Hematopoietic multipotent progenitor cell treated with erythropoietin and hydrocortisone succinate and interleukin-3 and kit ligand, for 8 days (in vitro differentiated cells): ENCODE measurements at regions not wholly inside any gene's neighbourhood (a gene's known extent, or its start where the extent isn't known, plus 50 kb on each side); places are given as distances from the start of the nearest gene placed in this dataset.
A peak's percentile ranks its signal among the peaks of the same experiment; 100 is the strongest.

Experiments
- DNase-seq: peaks from one replicate; pipeline ENCODE4 v3.0.0-alpha.2; 2015

DNA sequence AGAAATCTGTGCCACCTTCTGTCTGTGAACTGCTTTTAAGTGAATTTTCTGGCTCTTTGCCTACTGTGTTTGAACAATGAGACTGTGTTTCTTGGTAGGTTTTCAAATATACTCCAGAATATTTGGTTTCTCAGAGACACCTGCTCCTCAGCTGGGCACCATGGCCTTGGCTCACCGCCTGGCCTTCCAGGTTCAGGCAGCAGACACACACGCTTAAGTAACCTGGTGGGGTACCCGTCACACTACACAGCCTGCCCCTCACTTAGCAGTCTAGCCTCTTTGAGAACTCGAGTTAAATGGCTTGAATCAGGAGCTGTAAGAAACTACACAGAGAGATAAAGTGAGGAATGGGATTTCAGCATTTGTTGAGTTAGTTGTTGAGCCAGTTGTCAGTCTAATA, 530.5 kb downstream of the MTRR start:
- DNase-seq = no peak

GRCh38 chr5:8408258-8408657, 539.3 kb downstream of the MTRR start:
- DNase-seq = no peak

GRCh38 chr5:8410618-8411017, 541.7 kb downstream of the MTRR start:
- DNase-seq = no peak

DNA sequence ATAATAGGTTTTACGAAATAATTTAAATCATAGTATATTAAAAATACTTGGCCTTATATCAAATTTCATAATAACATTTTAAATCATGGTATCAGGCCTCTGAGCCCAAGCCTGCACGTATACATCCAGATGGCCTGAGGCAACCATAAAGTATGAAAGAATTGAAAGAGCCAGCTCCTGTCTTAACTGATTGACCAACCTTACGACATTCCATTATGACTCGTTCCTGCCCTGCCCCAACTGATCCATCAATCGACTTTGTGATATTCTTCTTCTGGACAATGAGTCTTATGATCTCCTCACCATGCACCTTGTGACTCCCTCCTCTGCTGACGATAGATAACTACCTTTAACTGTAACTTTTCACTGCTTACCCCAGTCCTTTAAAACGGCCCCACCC, 545.0 kb downstream of the MTRR start:
- DNase-seq = no peak

DNA sequence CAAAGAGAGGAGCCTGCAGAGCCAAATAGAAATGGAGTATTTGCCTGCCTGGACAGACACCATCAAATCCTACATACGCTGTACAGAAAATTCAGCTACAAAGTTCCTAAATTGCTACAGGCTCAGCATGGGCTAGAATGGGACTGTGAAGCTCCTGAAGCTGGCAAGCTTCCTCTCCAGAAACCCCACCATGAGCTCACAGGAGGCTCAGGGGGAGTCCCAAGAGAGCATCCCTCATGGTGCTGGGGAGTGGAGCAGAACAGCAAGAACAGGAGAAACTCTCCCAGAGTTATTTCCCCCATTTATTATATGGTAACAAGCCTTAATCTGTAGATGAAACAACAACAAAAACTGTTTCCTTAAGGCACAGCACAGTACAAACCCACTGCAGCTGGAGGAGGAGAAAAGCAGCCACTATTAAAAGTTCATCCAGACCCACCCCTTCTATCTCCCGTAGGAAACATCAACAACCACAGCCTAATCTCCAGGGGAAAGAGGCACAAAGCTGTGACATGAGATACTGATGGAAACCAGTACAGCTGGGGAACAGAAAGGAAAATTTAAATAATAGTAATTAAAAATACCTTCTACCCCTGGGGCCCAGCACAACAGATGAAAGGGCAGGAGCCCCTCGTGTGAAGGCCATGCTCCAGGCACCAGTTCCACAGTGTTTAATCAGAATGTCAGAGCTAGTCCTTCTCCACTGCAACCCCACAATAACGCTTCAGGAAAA, 548.5 kb downstream of the MTRR start:
- no peak for DNase-seq

DNA sequence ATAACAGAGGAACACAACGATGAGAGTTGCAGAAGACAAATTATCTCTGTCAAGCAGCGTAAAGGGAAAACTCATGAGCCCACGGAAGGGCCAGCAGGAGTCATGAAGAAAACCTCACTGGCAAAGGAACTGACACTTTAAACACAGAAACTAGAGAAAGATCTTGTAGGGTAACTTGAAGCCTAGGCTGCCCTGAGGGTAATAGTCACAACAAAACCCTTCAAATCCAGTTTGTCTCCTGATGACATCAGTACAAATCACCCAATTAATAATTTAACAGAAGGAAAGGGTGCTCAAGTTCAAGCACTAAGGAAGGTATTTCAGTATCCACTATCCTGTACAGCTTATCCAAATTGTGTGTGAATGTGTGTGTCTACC, 549.1 kb downstream of the MTRR start:
- no peak for DNase-seq

DNA sequence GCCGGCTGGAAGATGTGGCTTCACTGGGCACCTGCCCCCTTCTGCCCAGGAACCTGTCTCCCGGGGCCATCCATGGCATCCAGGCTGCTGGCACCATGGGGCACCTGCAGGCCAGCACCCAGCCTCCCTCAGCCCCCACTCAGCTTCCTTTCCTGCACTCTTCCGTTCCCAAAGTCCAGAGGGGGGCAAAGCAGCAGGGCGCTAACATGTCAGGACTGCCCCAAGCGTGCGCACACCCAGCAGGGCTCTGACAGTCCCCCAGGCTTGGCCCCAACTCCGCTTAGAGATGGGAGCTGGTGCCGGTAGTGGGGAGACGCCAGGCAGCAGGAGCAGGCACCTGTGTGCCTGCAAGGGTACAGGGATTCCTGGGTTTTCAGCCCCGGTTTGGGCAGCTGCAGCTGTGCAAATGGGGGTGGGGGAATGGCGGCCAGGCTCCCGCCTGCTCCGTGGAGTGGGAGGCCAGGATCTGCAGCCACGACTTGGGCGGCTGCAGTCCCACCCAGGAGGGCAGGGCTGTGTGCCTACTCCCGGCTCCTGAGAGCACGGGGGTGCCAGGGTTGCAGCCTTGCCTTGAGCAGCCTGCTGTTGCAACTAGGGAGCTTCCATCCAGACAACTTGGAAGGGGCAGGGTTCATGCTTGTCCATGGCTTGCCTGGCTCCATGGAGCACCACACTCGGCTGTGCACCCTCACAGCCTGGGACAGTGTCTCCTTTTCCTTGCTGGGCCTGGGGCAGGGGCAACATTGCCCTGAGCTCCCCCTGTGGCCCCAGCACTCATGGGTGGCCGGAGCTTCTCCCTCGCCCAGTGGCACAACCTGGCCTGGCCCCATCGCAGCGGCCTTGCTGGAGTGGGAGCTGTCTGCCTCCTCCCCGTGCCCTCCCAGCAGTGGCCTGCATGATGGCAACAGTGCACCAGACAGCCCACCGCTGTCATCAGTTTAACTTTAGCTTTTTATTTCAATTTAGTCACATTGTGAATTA, 561.1 kb downstream of the MTRR start:
- no peak for DNase-seq

- DNase-seq = no peak
Measured at GRCh38 chr5:8434501-8434900, 565.6 kb downstream of the MTRR start.

DNA sequence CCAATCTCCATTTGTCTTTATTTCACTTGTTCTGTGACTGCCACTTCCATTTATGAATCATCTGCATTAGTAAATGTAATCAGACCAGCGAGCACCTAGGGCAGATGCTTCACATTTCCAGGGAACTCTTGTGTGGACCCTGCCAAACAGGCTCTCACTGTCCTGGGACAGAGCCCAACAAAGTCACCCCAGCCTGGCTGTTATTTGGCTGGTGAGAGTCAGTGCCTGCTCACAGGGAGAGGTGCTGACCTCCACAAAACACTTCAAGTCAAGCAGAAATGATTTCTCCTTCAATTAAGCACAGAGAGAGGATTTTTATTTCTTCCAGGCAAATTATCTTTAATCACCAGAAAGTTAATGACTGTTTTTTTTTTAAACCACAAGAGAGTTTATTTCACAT, 568.0 kb downstream of the MTRR start:
- no peak for DNase-seq

- no peak for DNase-seq
Measured at GRCh38 chr5:8445139-8445538, 576.2 kb downstream of the MTRR start.

DNA sequence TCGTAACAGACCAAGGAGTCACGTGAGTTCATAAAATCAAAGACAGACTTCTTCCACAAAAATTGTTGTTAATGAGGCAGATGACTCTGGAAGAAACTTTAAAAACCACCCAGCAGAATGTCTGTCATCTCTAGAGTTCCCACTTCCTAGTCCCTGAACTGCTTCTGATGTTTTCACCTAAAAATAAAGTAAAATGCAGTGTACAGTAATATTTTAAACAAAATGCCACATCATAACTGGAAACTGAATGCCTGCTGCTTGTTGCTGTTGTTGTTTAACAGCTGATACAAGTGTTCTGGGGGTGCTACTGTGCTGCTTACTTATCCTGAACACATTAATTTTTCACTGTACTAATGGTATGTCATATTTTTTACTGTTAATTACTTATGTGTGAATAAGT, 577.2 kb downstream of the MTRR start:
- no peak for DNase-seq

DNA sequence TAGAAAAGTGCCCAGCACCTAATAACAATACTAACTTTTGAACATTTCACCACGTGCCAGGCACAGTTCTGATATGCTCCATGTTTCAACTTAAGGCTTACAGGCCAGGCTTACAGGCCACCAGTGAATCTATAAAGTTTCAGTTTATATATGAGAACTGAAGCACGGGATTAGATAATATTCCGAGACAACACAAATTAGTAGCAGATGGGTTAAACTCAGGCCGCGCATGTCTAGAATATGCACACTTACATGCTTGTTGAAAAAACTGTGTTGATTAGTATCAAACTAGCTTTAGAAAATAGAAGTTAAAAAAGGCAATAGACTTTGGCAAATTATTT, 587.9 kb downstream of the MTRR start:
- no peak for DNase-seq

DNA sequence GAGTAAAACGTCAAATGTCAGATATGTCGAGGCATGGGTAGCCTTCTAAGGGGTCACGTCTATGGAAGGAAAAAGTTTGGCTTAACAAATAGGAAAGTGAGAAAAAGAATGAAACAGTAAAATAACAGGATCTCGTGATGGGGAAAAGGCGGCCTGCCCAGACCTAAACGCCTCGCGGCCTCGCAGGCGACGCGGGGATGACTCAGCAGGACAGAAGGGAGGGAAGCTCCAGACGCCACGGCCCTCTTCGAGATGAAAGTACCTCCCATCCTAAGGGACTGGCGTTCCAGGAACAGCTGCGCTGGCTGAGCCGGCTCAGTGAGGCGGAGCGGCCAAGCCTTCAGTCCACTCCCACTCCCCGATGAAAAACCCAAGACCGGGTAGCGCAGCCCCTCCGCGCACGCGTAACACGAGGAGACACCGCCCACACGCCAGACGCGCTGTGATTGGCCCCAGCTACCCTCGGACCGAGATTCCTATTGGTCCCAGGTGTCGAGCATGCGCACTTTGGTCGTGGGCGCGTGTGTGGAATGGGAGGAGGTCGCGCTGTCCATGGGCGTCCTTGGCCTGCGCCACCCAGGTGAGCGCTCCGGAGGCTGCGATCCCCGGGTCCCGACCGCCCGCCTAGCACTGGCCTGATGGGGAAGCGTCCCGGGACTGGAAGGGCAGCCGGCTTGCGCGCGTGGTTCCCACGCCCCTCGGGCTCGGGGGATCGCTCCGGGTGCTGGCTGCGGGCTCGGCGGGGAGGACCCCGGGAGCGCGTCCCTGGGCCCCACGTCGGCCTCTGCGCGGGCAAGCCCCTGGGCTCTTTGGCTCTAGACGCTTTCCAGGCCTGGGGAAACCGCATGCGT, 588.5 kb downstream of the MTRR start:
- DNase-seq = peak; percentile 77

GRCh38 chr5:8458038-8458383, 589.1 kb downstream of the MTRR start:
- no peak for DNase-seq

- no peak for DNase-seq
Measured at GRCh38 chr5:8461543-8461942, 592.6 kb downstream of the MTRR start.

- DNase-seq = no peak
Measured at GRCh38 chr5:8462565-8462964, 593.6 kb downstream of the MTRR start.

DNA sequence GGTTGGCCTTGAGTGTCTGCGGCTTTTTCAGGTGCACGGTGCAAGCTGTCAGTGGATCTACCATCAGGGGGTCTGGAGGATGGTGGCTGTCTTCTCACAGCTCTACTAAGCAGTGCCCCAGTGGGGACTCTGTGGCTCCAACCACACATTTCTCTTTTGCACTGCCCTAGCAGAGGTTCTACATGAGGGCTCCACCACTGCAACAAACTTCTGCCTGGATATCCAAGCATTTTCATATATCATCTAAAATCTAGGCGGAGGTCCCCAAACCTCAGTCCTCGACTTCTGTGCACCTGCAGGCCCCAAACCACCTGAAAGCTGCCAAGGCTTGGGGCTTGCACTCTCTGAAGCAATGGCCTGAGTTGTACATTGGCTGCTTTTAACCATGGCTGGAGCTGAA, 601.5 kb downstream of the MTRR start:
- no peak for DNase-seq

DNA sequence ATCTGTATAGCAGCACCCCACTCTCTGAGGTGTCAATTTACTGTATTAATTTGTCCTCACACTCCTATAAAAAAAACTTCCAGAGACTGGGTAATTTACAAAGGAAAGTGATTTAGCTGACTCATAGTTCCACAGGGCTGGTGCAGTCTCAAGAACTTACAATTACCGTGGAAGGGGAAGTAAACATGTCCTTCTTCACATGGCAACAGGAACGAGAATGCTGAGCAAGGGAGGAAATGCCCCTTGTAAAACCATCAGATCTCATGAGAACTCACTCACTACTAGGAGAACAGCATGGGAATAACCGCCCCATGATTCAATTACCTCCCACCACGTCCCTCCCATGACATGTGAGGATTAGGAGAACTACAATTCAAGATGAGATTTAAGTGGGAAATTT, 602.6 kb downstream of the MTRR start:
- DNase-seq = no peak

- no peak for DNase-seq
Measured at GRCh38 chr5:8473016-8473415, 604.1 kb downstream of the MTRR start.

DNA sequence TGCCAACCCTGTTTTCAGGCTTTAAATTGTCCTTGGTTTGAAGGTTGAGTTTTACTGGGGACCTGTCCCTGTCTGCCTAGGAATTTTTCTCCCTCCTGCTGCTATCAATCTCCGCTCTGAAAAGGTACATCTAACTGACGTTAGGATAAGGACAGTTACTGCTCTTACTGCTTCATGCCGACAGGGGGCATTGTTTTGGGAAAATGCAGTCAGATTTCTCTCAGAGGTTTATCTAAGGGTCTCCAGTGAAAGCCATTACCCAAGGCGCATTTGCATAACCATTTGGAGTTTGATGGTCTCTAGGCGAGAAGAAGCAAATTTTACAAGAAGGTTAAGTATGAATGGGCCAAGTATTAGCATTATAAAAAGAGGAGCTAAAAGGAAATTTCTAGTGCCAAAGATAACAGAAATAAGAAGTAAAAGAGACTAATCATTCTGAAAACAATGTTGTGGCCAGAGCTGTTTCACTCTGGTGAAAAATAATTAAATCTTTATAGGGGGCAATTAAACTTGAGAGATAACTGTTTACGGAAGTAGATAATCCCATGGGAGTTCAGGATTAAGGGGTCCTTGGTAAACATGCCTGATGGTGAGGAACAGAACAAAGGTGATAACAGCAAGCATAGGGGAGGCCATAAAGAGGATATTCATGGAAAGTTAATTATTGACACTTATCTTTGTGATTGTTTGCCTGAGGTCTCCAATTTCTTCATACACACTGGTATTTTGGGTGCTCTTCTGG, 605.0 kb downstream of the MTRR start:
- DNase-seq = no peak

- no peak for DNase-seq
Measured at GRCh38 chr5:8474569-8474930, 605.6 kb downstream of the MTRR start.

DNA sequence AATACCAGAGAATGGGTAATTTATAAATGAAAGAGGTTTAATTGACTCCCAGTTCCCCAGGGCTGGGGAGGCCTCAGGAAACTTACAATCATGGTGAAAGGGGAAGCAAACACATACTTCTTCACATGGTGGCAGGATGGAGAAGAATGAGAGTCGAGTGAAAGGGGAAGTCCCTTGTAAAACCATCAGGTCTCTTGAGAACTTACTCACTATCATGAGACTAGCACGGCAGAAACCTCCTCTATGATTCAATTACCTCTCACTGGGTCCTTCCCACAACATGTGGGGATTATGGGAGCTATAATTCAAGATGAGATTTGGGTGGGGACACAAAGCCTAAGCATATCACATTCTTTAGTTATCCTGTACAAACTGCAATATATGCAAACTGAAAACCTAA, 609.4 kb downstream of the MTRR start:
- no peak for DNase-seq

GRCh38 chr5:8481007-8481406, 612.1 kb downstream of the MTRR start:
- no peak for DNase-seq
